MM.1S (cell line): ENCODE measurements at regions not wholly inside any gene's neighbourhood (a gene's known extent, or its start where the extent isn't known, plus 50 kb on each side); places are given as distances from the start of the nearest gene placed in this dataset.

Source experiments
- DNase-seq: peaks from one replicate; pipeline ENCODE4 v3.0.0-alpha.2; 2015
- H2AFZ ChIP-seq: fragments of 300-600 bp; sonication (generic); 2 replicates; pipeline ENCODE4 v1.6.0; 2016; ENCODE audit warnings: antibody characterized with exemption, low read length
- H3F3A ChIP-seq: fragments of 300-600 bp; sonication (generic); 2 replicates; pipeline ENCODE4 v1.6.1; 2016; ENCODE audit warnings: mild to moderate bottlenecking, antibody characterized with exemption, low read length, moderate library complexity, mixed read lengths; ENCODE audit not compliant: insufficient read depth
- H3K27ac ChIP-seq: fragments of 300-600 bp; sonication (generic); 2 replicates; pipeline ENCODE4 v1.5.1; 2016; ENCODE audit warnings: mild to moderate bottlenecking, low read length
- H3K27me3 ChIP-seq: fragments of 300-600 bp; sonication (generic); replicated peaks from 2 replicates; pipeline ENCODE4 v1.6.0; 2016; ENCODE audit warnings: low read length; ENCODE audit not compliant: insufficient read depth
- H3K36me3 ChIP-seq: fragments of 300-600 bp; sonication (generic); replicated peaks from 2 replicates; pipeline ENCODE4 v1.6.1; 2016; ENCODE audit warnings: mild to moderate bottlenecking, low read length, mixed read lengths; ENCODE audit not compliant: insufficient read depth
- H3K4me1 ChIP-seq: fragments of 300-600 bp; sonication (generic); 2 replicates; pipeline ENCODE4 v1.6.1; 2016; ENCODE audit warnings: low read length, mixed read lengths
- H3K4me2 ChIP-seq: fragments of 300-600 bp; sonication (generic); 2 replicates; pipeline ENCODE4 v1.6.0; 2016; ENCODE audit warnings: low read depth, low read length
- H3K4me3 ChIP-seq: fragments of 300-600 bp; sonication (generic); 2 replicates; pipeline ENCODE4 v1.5.1; 2016; ENCODE audit warnings: low read length, mixed read lengths
- H3K79me2 ChIP-seq: fragments of 300-600 bp; sonication (generic); 2 replicates; pipeline ENCODE4 v1.6.1; 2016; ENCODE audit warnings: mixed run types, low read length, mixed read lengths
- H3K9ac ChIP-seq: fragments of 300-600 bp; sonication (generic); 2 replicates; pipeline ENCODE4 v1.6.1; 2016; ENCODE audit warnings: low read length, mixed read lengths
- H3K9me2 ChIP-seq: fragments of 300-600 bp; sonication (generic); replicated peaks from 2 replicates; pipeline ENCODE4 v1.6.1; 2016; ENCODE audit warnings: mild to moderate bottlenecking, low read length, mixed read lengths; ENCODE audit not compliant: insufficient read depth
- H3K9me3 ChIP-seq: fragments of 300-600 bp; sonication (generic); replicated peaks from 2 replicates; pipeline ENCODE4 v1.6.1; 2016; ENCODE audit warnings: mild to moderate bottlenecking, low read length, mixed read lengths; ENCODE audit not compliant: insufficient read depth
- H4K20me1 ChIP-seq: fragments of 300-600 bp; sonication (generic); 2 replicates; pipeline ENCODE4 v1.6.1; 2016; ENCODE audit warnings: mild to moderate bottlenecking, low read length, moderate library complexity, mixed read lengths; ENCODE audit not compliant: insufficient read depth
- CTCF ChIP-seq: fragments of 300-600 bp; sonication (generic); IDR thresholded peaks from 2 replicates; pipeline ENCODE4 v1.5.1; 2016; ENCODE audit warnings: antibody characterized with exemption, low read length, mixed read lengths
- EZH2 ChIP-seq: fragments of 300-600 bp; sonication (generic); optimal IDR thresholded peaks from 2 replicates; pipeline ENCODE3; 2017; ENCODE audit warnings: low read depth, mild to moderate bottlenecking, antibody characterized with exemption, low read length, mixed read lengths
- EZH2phosphoT487 ChIP-seq: fragments of 300-600 bp; sonication (generic); IDR thresholded peaks from 2 replicates; pipeline ENCODE4 v1.6.1; 2018; ENCODE audit warnings: antibody characterized with exemption, low read length

- Histone ChIP-seq H3K4me2 (no peak overlapping the region), H3K9me2 (no peaks in the 10 kb centered on the region), H3K79me2 (no peaks in the 10 kb centered on the region), H3K27me3 (no peaks in the 10 kb centered on the region), H3K9me3 (no peaks in the 10 kb centered on the region), H3K36me3 (no peaks in the 10 kb centered on the region), H3K27ac (no peak overlapping the region), H3K9ac (no peak overlapping the region), H4K20me1 (no peaks in the 10 kb centered on the region), H3K4me1 (no peaks in the 10 kb centered on the region), H3F3A (no peaks in the 10 kb centered on the region), H2AFZ (no peak overlapping the region), H3K4me3 (no peak overlapping the region)
- no peak for DNase-seq
- TF ChIP-seq EZH2 (no peak), CTCF (no peak), EZH2phosphoT487 (no peak)
Observed at GRCh38 chr18:39346916-39347315, 1781.3 kb upstream of the CELF4 start.

GRCh38 chr18:39345321-39345720, 1779.7 kb upstream of the CELF4 start:
- H3K4me2 ChIP-seq: no peak overlapping the region
- TF ChIP-seq EZH2phosphoT487: no peak
- TF ChIP-seq CTCF: no peak
- no peak for TF ChIP-seq EZH2
- H3K9me2 ChIP-seq: no peaks in the 10 kb centered on the region
- no peaks in the 10 kb centered on the region for H3K9me3 ChIP-seq
- no peak overlapping the region for H3K9ac ChIP-seq
- no peaks in the 10 kb centered on the region for H3K27me3 ChIP-seq
- H3F3A ChIP-seq: no peaks in the 10 kb centered on the region
- H3K27ac ChIP-seq: no peak overlapping the region
- H2AFZ ChIP-seq: no peak overlapping the region
- no peaks in the 10 kb centered on the region for H3K4me1 ChIP-seq
- H3K36me3 ChIP-seq: no peaks in the 10 kb centered on the region
- no peaks in the 10 kb centered on the region for H3K79me2 ChIP-seq
- no peak overlapping the region for H3K4me3 ChIP-seq
- no peak for DNase-seq
- H4K20me1 ChIP-seq: no peaks in the 10 kb centered on the region

- Histone ChIP-seq H3K36me3 (no peaks in the 10 kb centered on the region), H2AFZ (no peak overlapping the region), H3K9me3 (no peaks in the 10 kb centered on the region), H3K4me3 (no peak overlapping the region), H3K9ac (no peak overlapping the region), H3K79me2 (no peaks in the 10 kb centered on the region), H3F3A (no peaks in the 10 kb centered on the region), H3K4me2 (no peak overlapping the region), H3K4me1 (no peaks in the 10 kb centered on the region), H4K20me1 (no peaks in the 10 kb centered on the region), H3K27ac (no peak overlapping the region), H3K9me2 (no peaks in the 10 kb centered on the region), H3K27me3 (no peaks in the 10 kb centered on the region)
- TF ChIP-seq CTCF: no peak
- TF ChIP-seq EZH2: no peak
- TF ChIP-seq EZH2phosphoT487: no peak
- DNase-seq: no peak
Observed at GRCh38 chr18:39344487-39344886, 1778.9 kb upstream of the CELF4 start.
